HCT116 (cell line): ENCODE measurements at regions not wholly inside any gene's neighbourhood (a gene's known extent, or its start where the extent isn't known, plus 50 kb on each side); places are given as distances from the start of the nearest gene placed in this dataset.

Experiments used
- ATF3 ChIP-seq: IDR thresholded peaks from 2 replicates; pipeline ENCODE4 v1.6.1; 2012
- CEBPB ChIP-seq: IDR thresholded peaks from 2 replicates; pipeline ENCODE4 v1.6.1; 2012; ENCODE audit warnings: low read depth
- CTCF ChIP-seq, 3 experiments: fragments of 200-600 bp in 1 of 3; sonication (generic) in 1 of 3; IDR thresholded peaks in 2 of 3; conservative IDR thresholded peaks in 1 of 3; 2 replicates each; pipeline ENCODE4 v1.5.1; 2012 to 2017; ENCODE audit warnings: low read depth in 2 of 3, low read length in 2 of 3, antibody characterized with exemption in 1 of 3, borderline replicate concordance in 1 of 3, control low read depth in 1 of 3, mild to moderate bottlenecking in 1 of 3, mixed read lengths in 1 of 3, mixed run types in 1 of 3, moderate library complexity in 1 of 3; ENCODE audit not compliant: insufficient read depth in 1 of 3
- EZH2 ChIP-seq: fragments of 200-600 bp; sonication (generic); IDR thresholded peaks from 2 replicates; pipeline ENCODE4 v1.6.1; 2017; ENCODE audit warnings: antibody characterized with exemption, mixed run types
- EZH2phosphoT487 ChIP-seq: fragments of 200-600 bp; IDR thresholded peaks from 2 replicates; pipeline ENCODE4 v1.6.1; 2018; ENCODE audit warnings: antibody characterized with exemption, borderline replicate concordance
- MAX ChIP-seq: IDR thresholded peaks from 2 replicates; pipeline ENCODE4 v1.6.1; 2012
- POLR2A ChIP-seq: IDR thresholded peaks from 2 replicates; pipeline ENCODE4 v1.7.0; 2011; ENCODE audit warnings: borderline replicate concordance; ENCODE audit not compliant: insufficient read depth, insufficient read length; ENCODE audit errors: extremely low read depth
- POLR2AphosphoS5 ChIP-seq: IDR thresholded peaks from 2 replicates; pipeline ENCODE4 v1.6.1; 2011; ENCODE audit warnings: mild to moderate bottlenecking, low read depth, low read length, moderate library complexity
- YY1 ChIP-seq: IDR thresholded peaks from 2 replicates; pipeline ENCODE4 v1.6.1; 2011; ENCODE audit warnings: low read length, low read depth, moderate library complexity, mild to moderate bottlenecking; ENCODE audit not compliant: insufficient replicate concordance; ENCODE audit errors: extremely low read depth
- ZBTB33 ChIP-seq: IDR thresholded peaks from 2 replicates; pipeline ENCODE4 v1.6.1; 2011; ENCODE audit warnings: mild to moderate bottlenecking, low read length, moderate library complexity; ENCODE audit not compliant: insufficient replicate concordance; ENCODE audit errors: extremely low read depth

- TF ChIP-seq EZH2 (no peak), ATF3 (no peak), CTCF (IDR thresholded peaks at IDR 0.05 in 2 of 3, conservative IDR thresholded peaks at IDR 0.05 in 1 of 3; ENCODE audit: borderline replicate concordance in 1 of 3, insufficient read depth in 1 of 3, low read depth in 2 of 3, low read length in 2 of 3) (no peak), POLR2A (no peak), CEBPB (no peak), YY1 (no peak), POLR2AphosphoS5 (no peak), MAX (no peak), EZH2phosphoT487 (no peak), ZBTB33 (no peak)
Measured at GRCh38 chr17:33806631-33807030, 448.5 kb upstream of the CCL2 start.
